ENCODE measurements at regions not wholly inside any gene's neighbourhood (a gene's known extent, or its start where the extent isn't known, plus 50 kb on each side); places are given as distances from the start of the nearest gene placed in this dataset.

DNA sequence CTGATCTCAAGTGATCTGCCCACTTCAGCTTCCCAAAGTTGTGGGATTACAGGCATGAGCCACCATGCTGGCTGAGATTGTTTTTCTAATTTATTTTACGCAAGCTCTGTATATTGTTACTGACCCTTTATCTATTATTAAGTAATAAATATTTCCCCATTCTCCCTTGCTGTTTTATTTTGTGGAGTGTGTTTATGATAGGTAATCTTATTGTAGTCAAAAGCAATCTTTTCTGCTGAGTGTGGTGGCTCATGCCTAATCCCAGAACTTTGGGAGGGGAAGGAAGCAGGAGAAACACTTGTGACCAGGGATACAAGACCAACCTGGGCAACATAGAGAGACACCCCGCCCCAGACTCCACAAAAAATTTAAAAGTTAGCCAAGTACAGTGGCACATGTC lies 55.2 kb upstream of the RTN4 start:
- TF ChIP-seq CTCF (IDR thresholded peaks at IDR 0.05) (no peak), EP300 (IDR thresholded peaks at IDR 0.05; ENCODE audit: low read depth) (no peak)
